ENCODE measurements at regions not wholly inside any gene's neighbourhood (a gene's known extent, or its start where the extent isn't known, plus 50 kb on each side); places are given as distances from the start of the nearest gene placed in this dataset.
"Not testable (repeated sequence)": the region's sequence is repeated elsewhere in the genome, so short reads cannot be mapped to it uniquely, and the experiment has no call there.

GRCh38 chr14:83091991-83092956 lies 1558.6 kb upstream of the SEL1L start:
- not testable (repeated sequence) for DNase-seq (ENCODE audit: low spot score)

- no peak for DNase-seq (ENCODE audit: low spot score)
Observed at GRCh38 chr14:83096092-83096491, 1562.4 kb upstream of the SEL1L start.

GRCh38 chr14:83101846-83102245 lies 1568.2 kb upstream of the SEL1L start:
- DNase-seq (ENCODE audit: low spot score) = no peak

- no peak for DNase-seq (ENCODE audit: low spot score)
Observed at GRCh38 chr14:83118029-83118428, 1584.4 kb upstream of the SEL1L start.

- no peak for DNase-seq (ENCODE audit: low spot score)
Observed at GRCh38 chr14:83120187-83120586, 1586.5 kb upstream of the SEL1L start.

- no peak for DNase-seq (ENCODE audit: low spot score)
Observed at GRCh38 chr14:83126076-83126475, 1592.4 kb upstream of the SEL1L start.

GRCh38 chr14:83128783-83129182 lies 1595.1 kb upstream of the SEL1L start:
- DNase-seq (ENCODE audit: low spot score) = no peak

GRCh38 chr14:83129496-83129895 lies 1595.8 kb upstream of the SEL1L start:
- no peak for DNase-seq (ENCODE audit: low spot score)

GRCh38 chr14:83133981-83134645 lies 1600.5 kb upstream of the SEL1L start:
- DNase-seq (ENCODE audit: low spot score) = no peak

GRCh38 chr14:83140756-83141155 lies 1607.1 kb upstream of the SEL1L start:
- no peak for DNase-seq (ENCODE audit: low spot score)

- DNase-seq (ENCODE audit: low spot score) = no peak
Observed at GRCh38 chr14:83147006-83147405, 1613.4 kb upstream of the SEL1L start.

- DNase-seq (ENCODE audit: low spot score) = no peak
Observed at GRCh38 chr14:83151571-83151970, 1617.9 kb upstream of the SEL1L start.

- no peak for DNase-seq (ENCODE audit: low spot score)
Observed at GRCh38 chr14:83153081-83153480, 1619.4 kb upstream of the SEL1L start.

- no peak for DNase-seq (ENCODE audit: low spot score)
Observed at GRCh38 chr14:83162361-83162929, 1628.8 kb upstream of the SEL1L start.

- DNase-seq (ENCODE audit: low spot score) = no peak
Observed at GRCh38 chr14:83163016-83163415, 1629.4 kb upstream of the SEL1L start.

- no peak for DNase-seq (ENCODE audit: low spot score)
Observed at GRCh38 chr14:83164016-83164415, 1630.4 kb upstream of the SEL1L start.

GRCh38 chr14:83164591-83164990 lies 1630.9 kb upstream of the SEL1L start:
- no peak for DNase-seq (ENCODE audit: low spot score)

GRCh38 chr14:83170165-83170564 lies 1636.5 kb upstream of the SEL1L start:
- no peak for DNase-seq (ENCODE audit: low spot score)

GRCh38 chr14:83171761-83172160 lies 1638.1 kb upstream of the SEL1L start:
- no peak for DNase-seq (ENCODE audit: low spot score)

GRCh38 chr14:83172363-83172762 lies 1638.7 kb upstream of the SEL1L start:
- DNase-seq (ENCODE audit: low spot score) = no peak

GRCh38 chr14:83173687-83174086 lies 1640.0 kb upstream of the SEL1L start:
- DNase-seq (ENCODE audit: low spot score) = no peak

- DNase-seq (ENCODE audit: low spot score) = no peak
Observed at GRCh38 chr14:83184531-83184930, 1650.9 kb upstream of the SEL1L start.

GRCh38 chr14:83188311-83188710 lies 1654.7 kb upstream of the SEL1L start:
- DNase-seq (ENCODE audit: low spot score) = not testable (repeated sequence)

Measured in globus pallidus (tissue), 1 donor.